Activated T-helper 2 cell treated with anti-CD3 and anti-CD28 coated beads, Interferon-gamma antibody, Interleukin-2, Interleukin-4, amounts not matched to agents 10 μg/mL and 5 μg/mL and 100 μg/mL, durations not matched to agents 14 hours and 24 hours and 36 hours (primary cell): ENCODE measurements at regions not wholly inside any gene's neighbourhood (a gene's known extent, or its start where the extent isn't known, plus 50 kb on each side); places are given as distances from the start of the nearest gene placed in this dataset.

Experiments used
- DNase-seq: peaks from one replicate; pipeline ENCODE4 v3.0.0; 2021; ENCODE audit warnings: low spot score
- H3K27ac Mint-ChIP-seq: one replicate; pipeline ENCODE4 v1.8.0; 2021; ENCODE audit warnings: mixed read lengths
- H3K27me3 Mint-ChIP-seq: one replicate; pipeline ENCODE4 v1.8.0; 2021; ENCODE audit warnings: low read depth, mixed read lengths
- H3K36me3 Mint-ChIP-seq: one replicate; pipeline ENCODE4 v1.8.0; 2021; ENCODE audit warnings: low read depth, mixed read lengths
- H3K4me1 Mint-ChIP-seq: one replicate; pipeline ENCODE4 v1.8.0; 2021; ENCODE audit warnings: low read depth, mixed read lengths
- H3K4me3 Mint-ChIP-seq: one replicate; pipeline ENCODE4 v1.8.0; 2021; ENCODE audit warnings: low read depth, mild to moderate bottlenecking, moderate library complexity, mixed read lengths
- H3K9me3 Mint-ChIP-seq: one replicate; pipeline ENCODE4 v1.8.0; 2021; ENCODE audit warnings: mixed read lengths
- intact Hi-C: fragments of 100-400 bp; cut with micrococcal nuclease; formaldehyde crosslinking; loops from one replicate; pipeline ENCODE4 v1.15.1; 2023

- DNase-seq, result no peak
- intact Hi-C loops, result no loop called here
- Mint-ChIP-seq H3K27me3 (no peaks in the 10 kb centered on the region), H3K4me1 (peaks cover 3% of the 10 kb centered on the region), H3K36me3 (no peaks in the 10 kb centered on the region), H3K27ac (no peak overlapping the region), H3K4me3 (no peak overlapping the region), H3K9me3 (peaks cover 43% of the 10 kb centered on the region)
Measured at GRCh38 chr1:104466068-104466467, 716.4 kb downstream of the AMY1C start.

DNA sequence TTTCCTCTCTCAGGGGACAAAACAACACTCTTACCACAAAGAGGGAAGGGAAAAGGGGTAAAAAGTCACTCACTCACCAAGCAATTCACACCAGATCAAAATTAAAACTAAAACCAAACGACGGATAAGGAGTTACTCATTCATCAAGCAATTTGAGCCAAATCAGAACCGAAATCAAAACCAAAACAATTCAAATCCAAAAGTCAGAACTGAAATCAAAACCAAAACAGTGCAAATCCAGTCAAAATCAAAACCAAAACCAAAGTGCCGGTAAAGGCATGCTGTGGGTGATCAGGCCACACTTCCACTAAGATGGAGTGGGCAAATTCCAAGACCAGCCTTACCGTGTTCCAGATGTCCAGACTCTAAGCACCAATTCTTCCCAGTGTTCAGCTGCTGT, 717.9 kb downstream of the AMY1C start:
- Mint-ChIP-seq H3K36me3 (no peaks in the 10 kb centered on the region), H3K9me3 (peaks cover 42% of the 10 kb centered on the region), H3K27me3 (no peaks in the 10 kb centered on the region), H3K27ac (no peak overlapping the region), H3K4me3 (no peak overlapping the region), H3K4me1 (peaks cover 3% of the 10 kb centered on the region)
- intact Hi-C loops, result no loop called here
- no peak for DNase-seq

DNA sequence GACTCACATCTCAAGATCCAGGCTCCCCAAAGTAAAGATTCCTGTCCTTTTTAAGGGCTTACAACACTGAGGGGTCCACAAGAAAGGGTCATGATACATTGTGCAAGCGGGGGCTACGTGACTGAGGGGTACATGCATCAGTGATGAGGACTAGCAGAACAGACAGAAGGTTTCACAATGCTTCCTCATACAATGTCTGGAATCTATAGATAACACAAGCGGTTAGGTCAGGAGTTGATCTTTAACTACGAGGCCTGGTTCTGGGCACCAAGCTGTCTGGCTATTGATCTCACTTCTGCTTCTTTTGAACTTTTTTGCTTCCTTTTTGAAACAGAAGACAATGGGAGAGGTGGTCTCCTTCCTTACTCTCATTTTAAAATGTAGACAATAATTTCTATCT, 718.6 kb downstream of the AMY1C start:
- intact Hi-C loops, result no loop called here
- no peak overlapping the region for H3K27ac Mint-ChIP-seq
- H3K4me1 Mint-ChIP-seq, result peaks cover 3% of the 10 kb centered on the region
- no peak for DNase-seq
- H3K36me3 Mint-ChIP-seq, result no peaks in the 10 kb centered on the region
- no peaks in the 10 kb centered on the region for H3K27me3 Mint-ChIP-seq
- H3K4me3 Mint-ChIP-seq, result no peak overlapping the region
- H3K9me3 Mint-ChIP-seq, result peaks cover 42% of the 10 kb centered on the region

- H3K4me3 Mint-ChIP-seq, result no peak overlapping the region
- DNase-seq, result no peak
- intact Hi-C loops, result no loop called here
- no peaks in the 10 kb centered on the region for H3K27me3 Mint-ChIP-seq
- no peaks in the 10 kb centered on the region for H3K4me1 Mint-ChIP-seq
- H3K9me3 Mint-ChIP-seq, result peaks cover 26% of the 10 kb centered on the region
- H3K36me3 Mint-ChIP-seq, result no peaks in the 10 kb centered on the region
- no peak overlapping the region for H3K27ac Mint-ChIP-seq
Measured at GRCh38 chr1:104476126-104476525, 726.4 kb downstream of the AMY1C start.

- H3K4me3 Mint-ChIP-seq, result no peak overlapping the region
- H3K27me3 Mint-ChIP-seq, result no peaks in the 10 kb centered on the region
- H3K27ac Mint-ChIP-seq, result no peak overlapping the region
- no peak for DNase-seq
- intact Hi-C loops, result no loop called here
- peaks cover 36% of the 10 kb centered on the region for H3K9me3 Mint-ChIP-seq
- H3K36me3 Mint-ChIP-seq, result no peaks in the 10 kb centered on the region
- H3K4me1 Mint-ChIP-seq, result no peaks in the 10 kb centered on the region
Measured at GRCh38 chr1:104488296-104489015, 738.8 kb downstream of the AMY1C start.

GRCh38 chr1:104526158-104526795, 776.6 kb downstream of the AMY1C start:
- intact Hi-C loops, result no loop called here
- Mint-ChIP-seq H3K4me1 (no peaks in the 10 kb centered on the region), H3K9me3 (peaks cover 23% of the 10 kb centered on the region), H3K27me3 (no peaks in the 10 kb centered on the region), H3K27ac (no peak overlapping the region), H3K4me3 (no peak overlapping the region), H3K36me3 (no peaks in the 10 kb centered on the region)
- DNase-seq, result no peak

DNA sequence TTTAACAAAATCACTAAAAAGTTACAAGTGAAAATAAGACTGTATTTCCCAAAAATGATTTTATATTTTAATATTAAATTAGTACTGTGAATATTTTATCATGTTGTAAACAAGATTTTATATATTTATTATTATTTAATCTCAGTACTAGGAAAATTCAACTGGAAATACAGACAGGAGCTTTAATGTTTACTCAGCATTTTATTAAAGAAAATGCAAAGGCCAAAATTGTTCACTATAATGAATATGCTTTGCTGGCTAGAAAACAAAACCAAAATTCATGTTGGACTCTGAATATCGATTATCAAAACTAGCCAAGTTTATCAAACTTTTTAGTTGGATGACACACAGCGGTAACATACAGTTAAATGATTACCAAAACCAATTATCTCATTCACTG, 782.3 kb downstream of the AMY1C start:
- H3K27ac Mint-ChIP-seq, result no peak overlapping the region

DNA sequence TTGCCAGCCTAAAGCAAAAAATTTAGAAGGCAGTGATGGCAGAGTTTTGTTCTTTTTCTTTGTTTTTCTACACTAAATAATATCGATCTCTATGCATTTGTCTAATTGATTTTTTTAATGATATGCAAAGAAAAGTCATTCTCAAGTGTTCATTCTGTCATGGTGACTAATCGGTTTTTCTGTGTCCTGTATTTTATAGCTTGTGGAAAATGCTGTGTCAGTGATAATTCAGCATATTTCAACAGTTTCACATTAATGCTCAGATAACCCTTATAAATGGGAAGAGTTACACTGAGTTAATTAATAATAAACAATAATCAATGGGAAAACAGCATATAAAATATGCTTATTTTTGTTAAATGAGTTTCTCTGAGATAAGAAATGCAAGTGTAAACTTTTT, 824.9 kb downstream of the AMY1C start:
- no peak overlapping the region for H3K4me3 Mint-ChIP-seq
- no peaks in the 10 kb centered on the region for H3K36me3 Mint-ChIP-seq
- H3K9me3 Mint-ChIP-seq, result peaks cover 28% of the 10 kb centered on the region
- intact Hi-C loops, result no loop called here
- H3K27ac Mint-ChIP-seq, result no peak overlapping the region
- H3K4me1 Mint-ChIP-seq, result no peaks in the 10 kb centered on the region
- DNase-seq, result no peak
- H3K27me3 Mint-ChIP-seq, result no peaks in the 10 kb centered on the region

More for the DNA sequence above, 782.3 kb downstream of the AMY1C start:
- Mint-ChIP-seq H3K36me3 (no peaks in the 10 kb centered on the region), H3K9me3 (peaks cover 13% of the 10 kb centered on the region), H3K4me3 (no peak overlapping the region), H3K4me1 (no peaks in the 10 kb centered on the region), H3K27me3 (no peaks in the 10 kb centered on the region)
- DNase-seq, result no peak
- intact Hi-C loops, result no loop called here

GRCh38 chr1:104592926-104593325, 843.2 kb downstream of the AMY1C start:
- peaks cover 16% of the 10 kb centered on the region for H3K9me3 Mint-ChIP-seq
- intact Hi-C loops, result no loop called here
- H3K4me1 Mint-ChIP-seq, result no peaks in the 10 kb centered on the region
- no peaks in the 10 kb centered on the region for H3K36me3 Mint-ChIP-seq
- H3K27ac Mint-ChIP-seq, result no peak overlapping the region
- H3K4me3 Mint-ChIP-seq, result no peak overlapping the region
- H3K27me3 Mint-ChIP-seq, result no peaks in the 10 kb centered on the region
- no peak for DNase-seq

- intact Hi-C loops, result no loop called here
- Mint-ChIP-seq H3K9me3 (peaks cover 9% of the 10 kb centered on the region), H3K4me1 (no peaks in the 10 kb centered on the region), H3K27ac (no peak overlapping the region), H3K36me3 (no peaks in the 10 kb centered on the region), H3K4me3 (no peak overlapping the region), H3K27me3 (no peaks in the 10 kb centered on the region)
- DNase-seq, result no peak
Measured at GRCh38 chr1:104593413-104594187, 843.9 kb downstream of the AMY1C start.

DNA sequence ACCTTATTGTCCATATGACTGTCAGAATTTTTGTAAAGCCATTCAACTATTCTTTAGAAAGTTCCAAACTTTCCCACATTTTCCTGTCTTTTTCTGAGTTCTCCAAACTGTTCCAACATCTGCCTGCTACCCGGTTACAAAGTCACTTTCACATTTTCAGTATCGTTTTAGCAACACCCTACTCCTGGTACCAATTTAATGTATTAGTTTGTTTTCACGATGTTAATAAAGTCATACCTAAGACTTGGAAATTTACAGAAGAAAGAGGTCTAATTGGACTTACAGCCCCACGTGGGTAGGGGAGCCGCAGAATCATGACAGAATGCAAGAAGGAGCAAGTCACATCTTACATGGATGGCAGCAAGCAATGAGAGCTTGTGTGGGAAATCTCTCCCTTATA, 867.8 kb downstream of the AMY1C start:
- no peak overlapping the region for H3K4me3 Mint-ChIP-seq
- intact Hi-C loops, result no loop called here
- DNase-seq, result no peak
- no peaks in the 10 kb centered on the region for H3K36me3 Mint-ChIP-seq
- H3K27ac Mint-ChIP-seq, result no peak overlapping the region
- H3K4me1 Mint-ChIP-seq, result no peaks in the 10 kb centered on the region
- no peaks in the 10 kb centered on the region for H3K27me3 Mint-ChIP-seq
- peaks cover 60% of the 10 kb centered on the region for H3K9me3 Mint-ChIP-seq

- DNase-seq, result no peak
- no peaks in the 10 kb centered on the region for H3K27me3 Mint-ChIP-seq
- no peaks in the 10 kb centered on the region for H3K36me3 Mint-ChIP-seq
- intact Hi-C loops, result no loop called here
- H3K9me3 Mint-ChIP-seq, result peaks cover 48% of the 10 kb centered on the region
- no peak overlapping the region for H3K27ac Mint-ChIP-seq
- no peak overlapping the region for H3K4me3 Mint-ChIP-seq
- no peaks in the 10 kb centered on the region for H3K4me1 Mint-ChIP-seq
Measured at GRCh38 chr1:104621221-104621620, 871.5 kb downstream of the AMY1C start.

- Mint-ChIP-seq H3K36me3 (no peaks in the 10 kb centered on the region), H3K4me1 (no peaks in the 10 kb centered on the region), H3K27me3 (no peaks in the 10 kb centered on the region), H3K27ac (no peak overlapping the region), H3K9me3 (peaks cover 32% of the 10 kb centered on the region), H3K4me3 (no peak overlapping the region)
- DNase-seq, result no peak
- intact Hi-C loops, result no loop called here
Measured at GRCh38 chr1:104624538-104624937, 874.8 kb downstream of the AMY1C start.
